ENCODE measurements at regions not wholly inside any gene's neighbourhood (a gene's known extent, or its start where the extent isn't known, plus 50 kb on each side); places are given as distances from the start of the nearest gene placed in this dataset.

GRCh38 chr18:57970356-57971095 lies 73.5 kb upstream of the NEDD4L start:
- Histone ChIP-seq H3K4me3 (no peak overlapping the region), H3K27ac (no peak overlapping the region), H3K27me3 (no peaks in the 10 kb centered on the region), H3K36me3 (replicated peaks in 1 of 2) (no peaks in the 10 kb centered on the region), H3K9me3 (replicated peaks in 1 of 3) (no peaks in the 10 kb centered on the region), H3K4me1 (replicated peaks in 1 of 2) (no peaks in the 10 kb centered on the region)
- no peak for TF ChIP-seq POLR2A (IDR thresholded peaks at IDR 0.05)
- TF ChIP-seq, protein P1, sequence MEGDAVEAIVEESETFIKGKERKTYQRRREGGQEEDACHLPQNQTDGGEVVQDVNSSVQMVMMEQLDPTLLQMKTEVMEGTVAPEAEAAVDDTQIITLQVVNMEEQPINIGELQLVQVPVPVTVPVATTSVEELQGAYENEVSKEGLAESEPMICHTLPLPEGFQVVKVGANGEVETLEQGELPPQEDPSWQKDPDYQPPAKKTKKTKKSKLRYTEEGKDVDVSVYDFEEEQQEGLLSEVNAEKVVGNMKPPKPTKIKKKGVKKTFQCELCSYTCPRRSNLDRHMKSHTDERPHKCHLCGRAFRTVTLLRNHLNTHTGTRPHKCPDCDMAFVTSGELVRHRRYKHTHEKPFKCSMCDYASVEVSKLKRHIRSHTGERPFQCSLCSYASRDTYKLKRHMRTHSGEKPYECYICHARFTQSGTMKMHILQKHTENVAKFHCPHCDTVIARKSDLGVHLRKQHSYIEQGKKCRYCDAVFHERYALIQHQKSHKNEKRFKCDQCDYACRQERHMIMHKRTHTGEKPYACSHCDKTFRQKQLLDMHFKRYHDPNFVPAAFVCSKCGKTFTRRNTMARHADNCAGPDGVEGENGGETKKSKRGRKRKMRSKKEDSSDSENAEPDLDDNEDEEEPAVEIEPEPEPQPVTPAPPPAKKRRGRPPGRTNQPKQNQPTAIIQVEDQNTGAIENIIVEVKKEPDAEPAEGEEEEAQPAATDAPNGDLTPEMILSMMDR (IDR thresholded peaks at IDR 0.05): no peak
- 82 to 91% (median 88%) methylated on average over 12 of the region's 12 CpGs for WGBS, 4 donors
- DNase-seq: no peak
- intact Hi-C loops (cut with DNase I): no loop called here

DNA sequence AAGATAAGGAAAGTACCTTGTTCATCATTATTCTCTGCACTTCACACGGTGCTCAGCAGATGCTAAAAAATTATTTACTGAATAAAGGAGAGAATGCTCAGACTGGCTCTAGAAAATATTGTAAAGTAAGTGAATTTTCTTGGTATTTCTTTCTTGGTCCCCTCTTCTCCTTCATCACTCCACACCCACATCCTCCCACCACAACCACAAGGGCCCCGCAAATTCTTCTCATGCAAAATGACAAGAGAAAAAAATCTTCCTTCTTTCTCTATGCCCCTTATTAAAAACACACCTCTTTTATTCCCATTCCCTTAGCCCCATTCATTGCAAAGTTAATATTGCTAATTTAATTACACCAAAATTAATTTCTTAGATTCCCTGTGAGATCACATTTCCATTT lies 74.2 kb upstream of the NEDD4L start:
- no peaks in the 10 kb centered on the region for H3K4me1 ChIP-seq (replicated peaks in 1 of 2)
- H3K27ac ChIP-seq: no peak overlapping the region
- no peak for DNase-seq
- TF ChIP-seq, protein P1 (IDR thresholded peaks at IDR 0.05): no peak
- no peak for TF ChIP-seq POLR2A (IDR thresholded peaks at IDR 0.05)
- WGBS, 4 donors: 68 to 79% (median 74%) methylated on average over 2 of the region's 2 CpGs
- H3K9me3 ChIP-seq (replicated peaks in 1 of 3): no peaks in the 10 kb centered on the region
- H3K4me3 ChIP-seq: no peak overlapping the region
- intact Hi-C loops (cut with DNase I): no loop called here
- no peaks in the 10 kb centered on the region for H3K27me3 ChIP-seq
- no peaks in the 10 kb centered on the region for H3K36me3 ChIP-seq (replicated peaks in 1 of 2)

- 81 to 87% (median 84%) methylated on average over 6 of the region's 6 CpGs for WGBS, 4 donors
- Histone ChIP-seq H3K27ac (no peak overlapping the region), H3K27me3 (no peaks in the 10 kb centered on the region), H3K9me3 (replicated peaks in 1 of 3) (no peaks in the 10 kb centered on the region), H3K36me3 (replicated peaks in 1 of 2) (no peaks in the 10 kb centered on the region), H3K4me3 (no peak overlapping the region), H3K4me1 (replicated peaks in 1 of 2) (no peaks in the 10 kb centered on the region)
- intact Hi-C loops (cut with DNase I): no loop called here
- DNase-seq: no peak
- TF ChIP-seq, protein P1 (IDR thresholded peaks at IDR 0.05): no peak
- TF ChIP-seq POLR2A (IDR thresholded peaks at IDR 0.05): no peak
Observed at GRCh38 chr18:57965246-57965645, 78.8 kb upstream of the NEDD4L start.

DNA sequence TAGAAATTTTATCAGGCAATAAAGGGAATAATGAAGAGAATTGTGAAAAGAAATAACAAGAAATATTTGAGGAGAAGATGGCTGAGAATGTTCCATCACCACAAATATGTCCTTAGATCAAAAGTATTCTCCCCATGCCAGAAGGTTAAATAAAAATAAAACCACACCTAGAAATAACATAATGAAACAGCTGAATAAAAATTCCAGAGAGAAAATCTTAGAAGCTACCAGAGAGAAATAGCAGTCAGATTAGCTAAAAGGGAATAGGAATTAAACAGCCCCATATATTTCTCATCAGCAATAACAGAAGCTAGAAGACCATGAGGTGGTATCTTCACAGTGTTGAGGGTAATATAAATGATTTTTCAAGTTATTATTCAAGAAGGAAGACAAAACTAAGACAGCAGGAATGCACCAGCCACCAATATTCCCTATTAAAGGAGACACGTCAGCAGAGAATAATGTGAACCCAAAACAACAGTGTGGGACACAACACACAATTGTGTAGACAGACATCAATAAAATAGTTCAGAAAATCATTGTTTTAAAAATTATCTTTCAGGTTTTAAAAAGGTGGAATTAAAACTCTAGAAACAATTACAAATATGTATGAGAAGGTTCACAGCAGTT lies 82.0 kb upstream of the NEDD4L start:
- Histone ChIP-seq H3K4me1 (replicated peaks in 1 of 2) (no peaks in the 10 kb centered on the region), H3K9me3 (replicated peaks in 1 of 3) (no peaks in the 10 kb centered on the region), H3K27me3 (no peaks in the 10 kb centered on the region), H3K36me3 (replicated peaks in 1 of 2) (no peaks in the 10 kb centered on the region), H3K27ac (no peak overlapping the region), H3K4me3 (no peak overlapping the region)
- intact Hi-C loops (cut with DNase I): no loop called here
- TF ChIP-seq, protein P1 (IDR thresholded peaks at IDR 0.05): no peak
- TF ChIP-seq POLR2A (IDR thresholded peaks at IDR 0.05): no peak
- no peak for DNase-seq
- WGBS, 4 donors: 85 to 91% (median 86%) methylated on average over 1 of the region's 1 CpG
